Inflammatory macrophage (primary cell): ENCODE measurements at regions not wholly inside any gene's neighbourhood (a gene's known extent, or its start where the extent isn't known, plus 50 kb on each side); places are given as distances from the start of the nearest gene placed in this dataset.
"Not testable (repeated sequence)": the region's sequence is repeated elsewhere in the genome, so short reads cannot be mapped to it uniquely, and the experiment has no call there.

Experiments used
- DNase-seq, 2 donors: peaks; one replicate each; pipeline ENCODE4 v3.0.0-alpha.2; 2020 to 2022

- not testable (repeated sequence) for DNase-seq
Observed at GRCh38 chr21:7743940-7744339, 2777.4 kb upstream of the TPTE start.

- DNase-seq, result not testable (repeated sequence)
Observed at GRCh38 chr21:7744406-7745099, 2776.8 kb upstream of the TPTE start.

GRCh38 chr21:7745100-7745450, 2776.3 kb upstream of the TPTE start:
- not testable (repeated sequence) for DNase-seq

- not testable (repeated sequence) for DNase-seq
Observed at GRCh38 chr21:7747964-7748363, 2773.4 kb upstream of the TPTE start.

GRCh38 chr21:7752611-7753010, 2768.8 kb upstream of the TPTE start:
- DNase-seq, result not testable (repeated sequence)

- DNase-seq, result not testable (repeated sequence)
Observed at GRCh38 chr21:7753380-7753877, 2768.0 kb upstream of the TPTE start.

- DNase-seq, result not testable (repeated sequence)
Observed at GRCh38 chr21:7769985-7770384, 2751.4 kb upstream of the TPTE start.

GRCh38 chr21:7774219-7774618, 2747.2 kb upstream of the TPTE start:
- not testable (repeated sequence) for DNase-seq

GRCh38 chr21:7775327-7775984, 2745.9 kb upstream of the TPTE start:
- peak in 1 of 2 donors; percentile 0 for DNase-seq

- DNase-seq, result not testable (repeated sequence)
Observed at GRCh38 chr21:7776035-7776434, 2745.3 kb upstream of the TPTE start.

- not testable (repeated sequence) for DNase-seq
Observed at GRCh38 chr21:7776622-7777021, 2744.8 kb upstream of the TPTE start.

GRCh38 chr21:7777289-7777688, 2744.1 kb upstream of the TPTE start:
- DNase-seq, result not testable (repeated sequence)

GRCh38 chr21:7787427-7788078, 2733.8 kb upstream of the TPTE start:
- not testable (repeated sequence) for DNase-seq

GRCh38 chr21:7793797-7794196, 2727.6 kb upstream of the TPTE start:
- not testable (repeated sequence) for DNase-seq

- DNase-seq, result not testable (repeated sequence)
Observed at GRCh38 chr21:7797328-7797727, 2724.1 kb upstream of the TPTE start.

- DNase-seq, result not testable (repeated sequence)
Observed at GRCh38 chr21:7798446-7798845, 2722.9 kb upstream of the TPTE start.

- DNase-seq, result not testable (repeated sequence)
Observed at GRCh38 chr21:7799697-7800096, 2721.7 kb upstream of the TPTE start.

- DNase-seq, result not testable (repeated sequence)
Observed at GRCh38 chr21:7813475-7813874, 2707.9 kb upstream of the TPTE start.

- not testable (repeated sequence) for DNase-seq
Observed at GRCh38 chr21:7817013-7817412, 2704.4 kb upstream of the TPTE start.

- DNase-seq, result not testable (repeated sequence)
Observed at GRCh38 chr21:7819301-7819700, 2702.1 kb upstream of the TPTE start.

GRCh38 chr21:7825627-7826026, 2695.8 kb upstream of the TPTE start:
- DNase-seq, result not testable (repeated sequence)

GRCh38 chr21:7826174-7826573, 2695.2 kb upstream of the TPTE start:
- not testable (repeated sequence) for DNase-seq

- not testable (repeated sequence) for DNase-seq
Observed at GRCh38 chr21:7828260-7828659, 2693.1 kb upstream of the TPTE start.
